Panc1 (cell line): ENCODE measurements at regions not wholly inside any gene's neighbourhood (a gene's known extent, or its start where the extent isn't known, plus 50 kb on each side); places are given as distances from the start of the nearest gene placed in this dataset.

Source experiments
- ATAC-seq: fragments of 200-7000 bp; cut with Tn5 transposase; 2 replicates; pipeline ENCODE4 v1.9.1; 2020; ENCODE audit warnings: mild to moderate bottlenecking, moderate library complexity
- BruUV-seq: library from RNA; stranded (reverse); fragments of 400-500 nt; replicated peaks from 2 replicates; lab custom pipeline; 2021; lab: Mats Ljungman, UMichigan
- CTCF ChIA-PET: fragments of 300-600 bp; sonication (Branson Sonifier 250); formaldehyde crosslinking; loops from one replicate; lab custom pipeline; 2022; ENCODE audit warnings: antibody characterized with exemption; lab: Charles Lee
- POLR2A ChIA-PET: fragments of 300-600 bp; sonication (Branson Sonifier 250); formaldehyde crosslinking; loops from one replicate; lab custom pipeline; 2022; ENCODE audit warnings: antibody characterized with exemption; lab: Charles Lee
- DNase-seq: peaks from one replicate; pipeline ENCODE4 v3.0.0-alpha.2; 2010; ENCODE audit warnings: low read depth, low spot score
- H3K27ac ChIP-seq: 2 replicates; pipeline ENCODE4 v1.5.1; 2011; ENCODE audit warnings: mild to moderate bottlenecking, low read length, inconsistent platforms
- H3K27me3 ChIP-seq: fragments of 200-500 bp; sonication (Bioruptor generic); 2 replicates; pipeline ENCODE4 v1.6.0; 2014; ENCODE audit warnings: low read length, inconsistent platforms; ENCODE audit not compliant: control insufficient read depth, insufficient read depth
- H3K36me3 ChIP-seq: fragments of 200-500 bp; sonication (Bioruptor generic); 2 replicates; pipeline ENCODE4 v1.5.1; 2014; ENCODE audit warnings: inconsistent platforms, mild to moderate bottlenecking, low read length, moderate library complexity; ENCODE audit not compliant: control insufficient read depth, insufficient read depth
- H3K4me1 ChIP-seq: 2 replicates; pipeline ENCODE4 v1.5.1; 2011; ENCODE audit warnings: inconsistent platforms, mild to moderate bottlenecking, low read length, moderate library complexity; ENCODE audit not compliant: control insufficient read depth, insufficient read depth
- H3K4me3 ChIP-seq, 2 experiments: 2 replicates each; pipeline ENCODE4 v1.5.1; 2011 to 2012; ENCODE audit warnings: low read depth in 2 of 2, low read length in 2 of 2, mild to moderate bottlenecking in 2 of 2, inconsistent platforms in 1 of 2, moderate library complexity in 1 of 2
- H3K9me3 ChIP-seq: fragments of 200-500 bp; sonication (Bioruptor generic); 2 replicates; pipeline ENCODE4 v1.5.1; 2014; ENCODE audit warnings: low read depth, mild to moderate bottlenecking, inconsistent platforms, low read length, moderate library complexity; ENCODE audit not compliant: control insufficient read depth, insufficient read depth
- POLR2AphosphoS5 ChIP-seq: IDR thresholded peaks from 2 replicates; pipeline ENCODE4 v1.6.1; 2012; ENCODE audit warnings: mild to moderate bottlenecking, low read depth, low read length, moderate library complexity
- SIN3A ChIP-seq: IDR thresholded peaks from 2 replicates; pipeline ENCODE4 v1.6.1; 2012; ENCODE audit warnings: low read depth, mild to moderate bottlenecking, low read length, moderate library complexity, borderline replicate concordance; ENCODE audit not compliant: insufficient read depth
- TCF7L2 ChIP-seq: IDR thresholded peaks from 2 replicates; pipeline ENCODE4 v1.6.1; 2011; ENCODE audit warnings: mild to moderate bottlenecking, low read depth, low read length, inconsistent platforms
- in situ Hi-C: cut with HindIII; loops from 2 replicates; pipeline ENCODE4 v1.10.0; 2016; ENCODE audit warnings: low sequenced_read_pairs, low pct_unique_long_range_greater_than_20kb
- intact Hi-C: fragments of 100-400 bp; cut with micrococcal nuclease; formaldehyde crosslinking; loops from one replicate; pipeline ENCODE4 v1.10.0; 2022; ENCODE audit not compliant: unreplicated experiment
- TF ChIP-seq, protein P1 (sequence below): fragments of 450-650 bp; IDR thresholded peaks from 2 replicates; pipeline ENCODE4 v1.5.1; 2017; ENCODE audit warnings: mild to moderate bottlenecking
- TF ChIP-seq, protein P2 (sequence below), 2 experiments: IDR thresholded peaks; 2 replicates each; pipeline ENCODE4 v1.6.1; 2011 to 2012; ENCODE audit warnings: low read depth in 2 of 2, control low read depth in 1 of 2, low read length in 1 of 2, mild to moderate bottlenecking in 1 of 2, moderate library complexity in 1 of 2; ENCODE audit not compliant: insufficient read depth in 1 of 2

DNA sequence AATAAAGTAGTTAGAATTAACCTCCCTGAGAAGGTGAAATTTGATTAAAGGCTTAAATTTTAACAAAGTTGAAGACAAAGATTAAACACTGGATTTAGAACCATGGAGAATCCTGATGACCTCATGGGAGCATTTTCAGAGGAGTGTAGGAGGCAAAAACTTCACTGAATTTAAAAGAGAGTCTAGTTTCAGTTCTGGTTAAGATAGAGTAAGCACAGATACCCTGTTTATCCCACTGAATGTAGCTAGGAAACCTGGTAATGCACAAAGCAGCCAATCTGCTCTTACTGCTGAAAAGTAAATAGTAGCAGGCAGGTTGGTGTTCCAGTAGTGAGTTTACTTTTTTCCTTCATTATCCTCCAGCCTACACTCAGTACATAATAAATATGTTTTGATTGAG is 654.9 kb upstream of the SYT4 start:
- H3K27ac ChIP-seq, result no peak overlapping the region
- H3K27me3 ChIP-seq, result no peaks in the 10 kb centered on the region
- ATAC-seq (no peak), DNase-seq (no peak)
- in situ Hi-C loops (no loop called here), intact Hi-C loops (no loop called here)
- BruUV-seq, result no TSS peak
- ChIA-PET POLR2A (no interaction called here), CTCF (no interaction called here)
- H3K4me3 ChIP-seq, result no peak overlapping the region
- no peaks in the 10 kb centered on the region for H3K4me1 ChIP-seq
- no peaks in the 10 kb centered on the region for H3K9me3 ChIP-seq
- TF ChIP-seq, protein P1, sequence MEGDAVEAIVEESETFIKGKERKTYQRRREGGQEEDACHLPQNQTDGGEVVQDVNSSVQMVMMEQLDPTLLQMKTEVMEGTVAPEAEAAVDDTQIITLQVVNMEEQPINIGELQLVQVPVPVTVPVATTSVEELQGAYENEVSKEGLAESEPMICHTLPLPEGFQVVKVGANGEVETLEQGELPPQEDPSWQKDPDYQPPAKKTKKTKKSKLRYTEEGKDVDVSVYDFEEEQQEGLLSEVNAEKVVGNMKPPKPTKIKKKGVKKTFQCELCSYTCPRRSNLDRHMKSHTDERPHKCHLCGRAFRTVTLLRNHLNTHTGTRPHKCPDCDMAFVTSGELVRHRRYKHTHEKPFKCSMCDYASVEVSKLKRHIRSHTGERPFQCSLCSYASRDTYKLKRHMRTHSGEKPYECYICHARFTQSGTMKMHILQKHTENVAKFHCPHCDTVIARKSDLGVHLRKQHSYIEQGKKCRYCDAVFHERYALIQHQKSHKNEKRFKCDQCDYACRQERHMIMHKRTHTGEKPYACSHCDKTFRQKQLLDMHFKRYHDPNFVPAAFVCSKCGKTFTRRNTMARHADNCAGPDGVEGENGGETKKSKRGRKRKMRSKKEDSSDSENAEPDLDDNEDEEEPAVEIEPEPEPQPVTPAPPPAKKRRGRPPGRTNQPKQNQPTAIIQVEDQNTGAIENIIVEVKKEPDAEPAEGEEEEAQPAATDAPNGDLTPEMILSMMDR, result no peak
- TF ChIP-seq, protein P2, sequence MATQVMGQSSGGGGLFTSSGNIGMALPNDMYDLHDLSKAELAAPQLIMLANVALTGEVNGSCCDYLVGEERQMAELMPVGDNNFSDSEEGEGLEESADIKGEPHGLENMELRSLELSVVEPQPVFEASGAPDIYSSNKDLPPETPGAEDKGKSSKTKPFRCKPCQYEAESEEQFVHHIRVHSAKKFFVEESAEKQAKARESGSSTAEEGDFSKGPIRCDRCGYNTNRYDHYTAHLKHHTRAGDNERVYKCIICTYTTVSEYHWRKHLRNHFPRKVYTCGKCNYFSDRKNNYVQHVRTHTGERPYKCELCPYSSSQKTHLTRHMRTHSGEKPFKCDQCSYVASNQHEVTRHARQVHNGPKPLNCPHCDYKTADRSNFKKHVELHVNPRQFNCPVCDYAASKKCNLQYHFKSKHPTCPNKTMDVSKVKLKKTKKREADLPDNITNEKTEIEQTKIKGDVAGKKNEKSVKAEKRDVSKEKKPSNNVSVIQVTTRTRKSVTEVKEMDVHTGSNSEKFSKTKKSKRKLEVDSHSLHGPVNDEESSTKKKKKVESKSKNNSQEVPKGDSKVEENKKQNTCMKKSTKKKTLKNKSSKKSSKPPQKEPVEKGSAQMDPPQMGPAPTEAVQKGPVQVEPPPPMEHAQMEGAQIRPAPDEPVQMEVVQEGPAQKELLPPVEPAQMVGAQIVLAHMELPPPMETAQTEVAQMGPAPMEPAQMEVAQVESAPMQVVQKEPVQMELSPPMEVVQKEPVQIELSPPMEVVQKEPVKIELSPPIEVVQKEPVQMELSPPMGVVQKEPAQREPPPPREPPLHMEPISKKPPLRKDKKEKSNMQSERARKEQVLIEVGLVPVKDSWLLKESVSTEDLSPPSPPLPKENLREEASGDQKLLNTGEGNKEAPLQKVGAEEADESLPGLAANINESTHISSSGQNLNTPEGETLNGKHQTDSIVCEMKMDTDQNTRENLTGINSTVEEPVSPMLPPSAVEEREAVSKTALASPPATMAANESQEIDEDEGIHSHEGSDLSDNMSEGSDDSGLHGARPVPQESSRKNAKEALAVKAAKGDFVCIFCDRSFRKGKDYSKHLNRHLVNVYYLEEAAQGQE (IDR thresholded peaks at IDR 0.05; ENCODE audit: insufficient read depth in 1 of 2, low read depth in 2 of 2, low read length in 1 of 2), result no peak
- TF ChIP-seq TCF7L2, result no peak
- TF ChIP-seq POLR2AphosphoS5, result no peak
- no peak for TF ChIP-seq SIN3A
- no peaks in the 10 kb centered on the region for H3K36me3 ChIP-seq

DNA sequence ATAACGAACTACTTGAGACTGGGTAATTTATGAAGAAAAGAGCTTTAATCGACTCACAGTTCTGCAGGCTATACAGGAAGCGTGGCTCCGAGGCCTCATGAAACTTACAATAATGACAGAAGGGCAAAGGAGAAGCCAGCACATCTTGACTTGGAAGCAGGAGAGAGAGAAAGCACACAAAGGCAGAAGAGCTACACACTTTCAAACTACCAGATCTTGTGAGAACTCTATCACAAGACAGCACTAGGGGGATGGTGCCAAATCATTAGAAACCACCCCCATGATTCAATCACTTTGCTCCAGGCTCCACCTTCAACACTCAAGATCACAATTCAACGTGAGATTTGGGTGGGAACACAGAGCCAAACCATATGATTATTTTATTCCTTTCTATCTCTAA is 655.9 kb upstream of the SYT4 start:
- in situ Hi-C loops (no loop called here), intact Hi-C loops (no loop called here)
- no peak overlapping the region for H3K27ac ChIP-seq
- no peak overlapping the region for H3K4me3 ChIP-seq
- ChIA-PET POLR2A (no interaction called here), CTCF (no interaction called here)
- TF ChIP-seq, protein P2 (IDR thresholded peaks at IDR 0.05; ENCODE audit: insufficient read depth in 1 of 2, low read depth in 2 of 2, low read length in 1 of 2), result no peak
- TF ChIP-seq SIN3A, result no peak
- TF ChIP-seq, protein P1, result no peak
- TF ChIP-seq TCF7L2, result no peak
- no peak for TF ChIP-seq POLR2AphosphoS5
- DNase-seq, result no peak
- H3K27me3 ChIP-seq, result no peaks in the 10 kb centered on the region
- ATAC-seq, result no peak
- no peaks in the 10 kb centered on the region for H3K9me3 ChIP-seq
- no peaks in the 10 kb centered on the region for H3K36me3 ChIP-seq
- no TSS peak for BruUV-seq
- H3K4me1 ChIP-seq, result no peaks in the 10 kb centered on the region
